Activated CD8-positive, alpha-beta memory T cell treated with anti-CD3 and anti-CD28 coated beads, Interleukin-2, amount 50 U/mL, for 4 hours (primary cell): ENCODE measurements at regions not wholly inside any gene's neighbourhood (a gene's known extent, or its start where the extent isn't known, plus 50 kb on each side); places are given as distances from the start of the nearest gene placed in this dataset.
"Not testable (repeated sequence)": the region's sequence is repeated elsewhere in the genome, so short reads cannot be mapped to it uniquely, and the experiment has no call there.

ENCODE experiments used
- DNase-seq: peaks from one replicate; pipeline ENCODE4 v3.0.0-alpha.2; 2020

DNA sequence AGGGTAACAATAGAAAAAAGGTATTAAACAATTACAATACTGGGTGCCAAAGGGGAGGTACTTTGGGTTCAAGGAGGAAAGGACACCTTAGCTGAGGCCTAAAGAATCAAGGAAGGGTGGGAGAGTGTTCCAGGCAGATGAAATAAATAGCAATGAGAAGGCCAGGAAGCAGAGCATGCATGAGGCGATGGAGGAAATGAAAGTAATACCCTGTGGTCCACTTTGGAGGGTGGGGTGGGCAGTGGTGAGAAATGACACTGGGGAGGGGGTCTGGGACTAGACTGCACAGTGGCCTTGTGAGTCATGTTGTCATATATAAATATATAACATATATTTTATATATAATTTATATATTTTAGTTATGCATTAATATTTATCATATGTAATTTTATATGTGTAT lies 55.9 kb downstream of the BHLHE40 start:
- DNase-seq = no peak

DNA sequence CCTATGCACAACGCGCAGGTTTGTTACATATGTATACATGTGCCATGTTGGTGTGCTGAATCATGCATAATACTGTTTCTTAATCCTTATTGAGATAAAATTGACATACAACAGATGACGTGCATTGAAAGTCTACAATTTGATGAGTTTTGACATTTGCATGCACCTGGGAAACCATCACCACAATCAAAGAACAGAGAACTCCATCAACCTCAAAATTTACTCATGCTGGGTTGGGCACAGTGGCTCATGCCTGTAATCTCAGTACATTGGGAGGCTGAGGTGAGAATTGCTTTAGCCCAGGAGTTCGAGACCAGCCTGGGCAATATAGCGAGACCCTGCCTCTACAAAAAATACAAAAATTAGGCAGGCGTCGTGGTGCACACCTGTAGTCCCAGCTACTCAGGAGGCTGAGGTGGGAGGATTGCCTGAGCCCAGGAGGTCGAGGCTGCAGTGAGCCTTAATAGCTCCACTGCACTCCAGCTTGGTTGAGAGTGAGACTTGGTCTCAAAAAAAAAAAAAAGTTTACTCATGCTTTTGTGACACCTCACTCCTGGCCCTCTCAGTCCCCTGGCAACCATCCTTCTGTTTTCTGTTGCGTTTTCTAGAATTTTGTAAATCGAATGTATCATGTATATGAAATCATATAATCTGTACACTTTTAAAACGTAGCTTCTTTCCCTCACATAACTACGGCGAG lies 56.6 kb downstream of the BHLHE40 start:
- no peak for DNase-seq

DNA sequence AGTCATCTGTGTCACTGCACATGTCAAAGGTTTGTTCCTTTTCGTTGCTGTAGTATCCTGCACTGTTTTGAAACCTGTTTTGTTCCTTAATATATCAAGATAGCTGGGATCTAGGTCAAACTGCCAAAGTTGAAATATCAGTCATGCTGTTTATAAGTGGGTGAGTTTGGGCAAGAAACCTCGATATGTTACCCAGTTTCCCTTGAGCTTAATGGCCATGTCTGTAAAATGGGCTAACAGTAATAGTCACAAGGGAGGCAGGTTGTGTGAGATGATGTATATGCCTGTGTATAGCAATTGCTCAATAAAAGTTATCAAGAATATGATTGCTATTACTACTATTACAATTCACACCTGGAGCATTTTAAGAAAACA lies 57.1 kb downstream of the BHLHE40 start:
- DNase-seq = no peak

GRCh38 chr3:5036858-5037257 lies 57.6 kb downstream of the BHLHE40 start:
- no peak for DNase-seq

DNA sequence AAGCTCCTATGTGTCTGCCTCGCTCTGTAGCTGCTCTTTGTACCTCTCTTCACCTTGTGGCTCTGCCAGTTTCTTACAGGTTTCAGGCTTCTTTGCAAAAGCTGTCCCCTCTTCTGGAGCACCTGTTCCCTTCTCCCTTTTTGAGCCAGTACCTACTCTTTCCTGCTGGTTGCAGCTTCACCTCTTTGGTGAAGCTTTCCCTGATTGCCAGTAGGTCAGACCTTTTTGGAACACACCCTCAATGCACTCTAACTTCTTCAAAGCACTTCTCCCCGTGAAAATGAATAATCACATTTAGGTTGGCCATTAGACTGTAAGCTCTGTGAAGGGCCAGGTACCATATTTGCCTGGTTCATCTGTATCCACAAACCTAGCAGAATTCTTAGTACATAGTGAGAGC lies 60.3 kb downstream of the BHLHE40 start:
- no peak for DNase-seq

DNA sequence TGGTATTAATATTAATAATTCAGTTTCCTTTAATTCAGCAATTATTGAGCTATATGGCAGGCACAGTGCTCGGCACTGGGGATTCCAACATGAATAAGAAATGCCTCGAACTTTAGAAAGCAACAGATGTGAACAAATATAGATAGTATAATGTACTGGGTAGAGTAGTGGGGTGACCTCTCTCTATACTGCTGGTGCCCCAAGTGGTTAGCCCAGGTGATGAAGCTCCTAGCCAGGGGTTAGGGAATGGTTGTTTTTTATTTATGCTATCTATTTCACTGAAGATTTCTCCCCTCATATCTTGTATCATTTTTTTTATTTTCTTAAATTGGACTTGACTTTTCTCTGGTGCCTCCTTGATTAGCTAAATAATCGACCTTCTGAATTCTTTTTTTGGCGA lies 62.1 kb downstream of the BHLHE40 start:
- DNase-seq = no peak

DNA sequence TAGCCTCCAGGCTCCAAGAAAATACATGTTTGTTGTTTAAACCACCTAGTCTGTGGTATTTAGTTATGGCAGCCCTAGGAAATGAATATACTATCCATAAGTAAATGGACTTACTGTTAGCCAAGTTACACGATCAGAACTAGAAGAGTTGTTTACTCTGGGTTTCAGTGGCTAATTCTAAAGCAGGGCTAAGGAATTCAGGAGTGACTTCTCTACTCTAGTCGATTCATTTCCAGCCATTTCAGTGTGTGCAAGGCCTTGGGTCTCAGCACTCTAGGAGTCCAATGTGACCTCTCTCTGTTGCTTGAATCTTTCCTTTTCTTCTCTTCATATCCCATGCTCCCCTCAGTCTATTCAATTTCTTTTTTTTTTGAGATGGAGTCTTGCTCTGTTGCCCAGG lies 66.7 kb downstream of the BHLHE40 start:
- DNase-seq = no peak

DNA sequence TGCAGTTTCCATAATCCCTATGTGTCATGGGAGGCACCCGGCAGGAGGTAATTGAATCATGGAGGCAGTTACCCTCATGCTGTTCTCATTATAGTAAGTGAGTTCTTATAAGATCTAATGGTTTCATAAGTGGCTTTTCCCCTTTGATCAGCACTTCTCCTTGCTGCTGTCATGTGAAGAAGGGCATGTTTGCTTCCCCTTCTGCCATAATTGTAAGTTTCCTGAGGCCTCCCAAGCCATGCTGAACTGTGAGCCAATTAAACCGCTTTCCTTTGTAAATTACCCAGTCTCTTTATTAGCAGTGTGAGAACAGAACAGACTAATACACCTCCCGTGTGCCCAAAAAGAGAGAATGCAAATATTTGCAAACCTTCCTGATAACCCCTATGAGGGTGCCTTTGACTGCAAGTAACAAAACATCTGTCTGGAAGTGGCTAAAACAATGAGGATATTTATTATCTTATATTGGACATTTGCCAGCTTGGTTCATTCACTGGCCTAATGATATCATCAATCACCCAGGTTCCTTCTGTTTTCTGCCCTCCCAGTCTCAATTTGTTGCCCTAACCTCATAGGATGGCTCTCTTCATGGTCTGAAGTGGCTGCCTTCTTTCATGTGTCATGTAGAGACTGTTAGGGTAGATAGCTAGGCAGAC lies 68.7 kb downstream of the BHLHE40 start:
- DNase-seq = no peak

GRCh38 chr3:5051772-5052171 lies 70.3 kb upstream of the ARL8B start:
- DNase-seq = no peak

GRCh38 chr3:5052247-5052646 lies 69.8 kb upstream of the ARL8B start:
- DNase-seq = no peak

- DNase-seq = no peak
Measured at GRCh38 chr3:5053021-5053831, 68.9 kb upstream of the ARL8B start.

DNA sequence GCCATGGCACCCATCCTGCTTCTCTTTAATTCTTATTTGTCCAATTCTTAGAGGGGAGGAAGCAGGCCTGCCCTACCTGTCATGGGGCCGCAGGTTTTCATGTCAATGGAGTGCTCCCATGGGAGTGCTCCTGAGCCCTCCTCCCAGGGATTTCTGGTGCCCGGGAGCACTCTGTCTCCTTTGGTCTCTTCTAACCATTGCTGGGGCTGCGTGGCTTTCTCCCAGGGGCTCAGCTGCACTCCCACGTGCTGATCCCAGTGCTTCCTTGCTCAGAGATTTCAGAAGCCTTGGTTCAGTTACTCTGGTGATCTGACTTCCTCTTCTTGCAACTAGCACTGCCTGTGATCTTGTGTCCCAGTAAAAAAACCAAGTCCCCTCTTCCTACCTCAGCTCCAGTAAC lies 68.0 kb upstream of the ARL8B start:
- no peak for DNase-seq

GRCh38 chr3:5054579-5054978 lies 67.5 kb upstream of the ARL8B start:
- DNase-seq = not testable (repeated sequence)

DNA sequence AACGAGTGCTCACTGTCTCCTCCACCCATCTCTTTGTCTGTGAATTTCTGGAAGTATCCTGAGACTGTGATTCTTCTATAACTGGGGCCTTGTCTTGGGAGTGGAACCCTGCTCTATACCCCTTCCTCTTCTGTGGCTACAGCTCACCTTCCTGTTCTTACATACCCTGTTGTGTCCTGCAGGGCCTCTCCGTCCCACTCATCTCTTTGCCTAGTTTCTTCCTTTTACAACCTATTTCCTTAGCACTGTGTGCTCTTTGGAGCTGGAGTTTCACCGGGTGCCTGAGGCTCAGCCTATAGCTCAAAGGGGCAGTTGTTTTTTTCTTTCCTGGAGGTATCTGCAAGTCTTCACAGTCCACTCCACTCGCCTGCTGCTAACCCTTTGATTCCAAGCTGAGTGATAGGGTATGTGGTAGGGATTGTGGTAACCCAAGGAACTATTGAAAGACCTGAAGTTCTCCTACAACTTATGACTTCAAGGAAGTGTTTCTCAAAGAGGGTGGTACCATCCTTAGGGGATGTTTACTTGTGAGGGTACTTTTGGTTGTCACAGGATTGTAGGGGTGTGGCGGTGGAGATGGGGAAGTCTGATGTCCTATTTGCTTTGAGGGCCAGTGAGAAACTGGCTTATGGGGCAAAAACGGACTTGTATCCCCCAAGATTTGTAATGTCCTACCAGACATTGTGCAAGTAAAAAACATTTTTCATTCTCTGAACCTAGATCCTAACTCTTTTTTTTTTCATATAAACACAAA lies 66.6 kb upstream of the ARL8B start:
- no peak for DNase-seq

- no peak for DNase-seq
Measured at GRCh38 chr3:5056111-5056391, 66.0 kb upstream of the ARL8B start.

DNA sequence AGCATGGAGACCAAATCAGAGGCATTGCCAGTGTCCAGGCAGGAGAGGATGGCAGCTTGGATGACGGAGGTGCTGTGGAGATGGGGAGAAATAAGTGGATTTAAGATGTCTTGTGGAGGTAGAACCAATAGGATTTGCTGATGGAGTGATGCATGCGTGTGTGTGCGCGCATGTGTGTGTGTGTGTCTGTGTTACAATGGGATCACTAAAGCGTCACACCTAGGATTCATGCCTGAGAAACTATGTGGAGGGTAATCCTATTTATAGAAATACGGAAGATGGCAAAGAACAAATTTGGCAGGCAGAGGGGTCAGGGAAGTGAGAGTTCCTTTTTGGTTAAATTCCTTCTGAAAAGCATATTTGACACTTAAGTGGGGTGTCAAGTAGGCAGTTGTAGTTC lies 64.8 kb upstream of the ARL8B start:
- no peak for DNase-seq

- peak; percentile 71 for DNase-seq
Measured at GRCh38 chr3:5057857-5058324, 64.2 kb upstream of the ARL8B start.

GRCh38 chr3:5058471-5058951 lies 63.6 kb upstream of the ARL8B start:
- DNase-seq = no peak

- no peak for DNase-seq
Measured at GRCh38 chr3:5059782-5060181, 62.3 kb upstream of the ARL8B start.

DNA sequence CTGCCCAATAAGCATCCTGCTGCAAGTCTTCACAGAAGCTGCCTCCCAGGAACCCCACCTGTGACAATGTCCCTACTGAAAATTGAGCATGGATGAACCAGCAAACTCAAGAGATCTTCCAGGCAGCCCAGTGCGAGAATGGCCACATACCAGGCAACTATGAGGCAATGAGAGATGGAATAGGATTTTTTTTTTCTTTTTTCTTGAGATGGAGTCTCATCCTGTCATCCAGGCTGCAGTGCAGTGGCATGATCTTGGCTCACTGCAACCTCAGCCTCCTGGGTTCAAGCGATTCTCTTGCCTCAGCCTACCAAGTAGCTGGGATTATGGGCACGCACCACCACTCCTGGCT lies 60.9 kb upstream of the ARL8B start:
- DNase-seq = no peak

DNA sequence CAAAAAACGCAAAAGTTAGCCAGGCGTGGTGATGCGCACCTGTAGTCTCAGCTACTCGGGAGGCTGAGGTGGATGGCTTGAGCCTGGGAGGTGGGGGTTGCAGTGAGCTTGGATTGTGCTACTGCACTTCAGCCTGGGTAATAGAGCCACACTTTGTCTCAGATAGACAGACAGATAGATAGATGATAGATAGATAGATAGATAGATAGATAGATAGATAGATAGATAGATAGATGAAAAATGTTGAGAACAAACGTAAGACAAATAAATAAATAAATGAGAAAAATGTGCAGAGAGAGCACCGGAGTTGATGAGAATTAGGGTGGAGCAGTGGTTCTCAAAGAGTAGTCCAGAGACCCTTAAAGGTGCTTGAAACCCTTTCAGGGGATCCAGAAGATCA lies 58.4 kb upstream of the ARL8B start:
- DNase-seq = no peak

GRCh38 chr3:5068531-5069050 lies 53.5 kb upstream of the ARL8B start:
- no peak for DNase-seq

DNA sequence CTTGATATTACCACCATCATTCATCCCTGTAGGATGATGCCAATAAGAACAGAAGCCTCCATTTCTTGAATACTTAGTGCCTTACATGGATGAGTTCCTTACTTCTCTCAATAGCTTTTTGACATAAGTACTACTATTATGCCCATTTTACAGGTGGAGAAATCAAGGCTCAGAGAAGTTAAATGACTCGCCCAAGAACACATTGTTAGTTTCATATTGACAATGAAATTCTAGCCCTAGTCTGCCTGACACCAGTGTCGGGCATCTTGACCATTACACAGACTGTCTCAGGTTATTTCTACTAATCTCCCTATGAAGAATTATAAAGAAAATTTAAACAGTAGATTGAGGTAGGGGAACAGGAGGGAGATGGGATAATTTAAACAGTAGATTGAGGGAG lies 52.5 kb upstream of the ARL8B start:
- no peak for DNase-seq
